ENCODE measurements at regions not wholly inside any gene's neighbourhood (a gene's known extent, or its start where the extent isn't known, plus 50 kb on each side); places are given as distances from the start of the nearest gene placed in this dataset.

GRCh38 chr16:85423631-85424030 is 189.5 kb upstream of the GSE1 start:
- 91% methylated on average over 11 of the region's 11 CpGs for WGBS (ENCODE audit: low lambda C conversion rate)
- CTCF ChIA-PET = interaction anchor here (0.7 to 4.2 kb wide), 4 partner anchors 20 to 187 kb away, joined by 4 to 16 read pairs (median 8); no protein-coding TSS in a partner anchor
- Histone ChIP-seq H3K4me1 (ENCODE audit: control insufficient read depth in 1 of 2, insufficient read depth in 2 of 2, low read depth in 1 of 2, low read length in 1 of 2) (peaks cover 0 to 37% of the 10 kb centered on the region in 2 experiments; a peak in 2 of 4 replicates), H3F3A (replicated peaks; ENCODE audit: insufficient read depth) (no peaks in the 10 kb centered on the region), H4K20me1 (ENCODE audit: insufficient read depth) (peaks cover 8% of the 10 kb centered on the region; the same call in 1 of the 2 replicates), H3K9me2 (no peaks in the 10 kb centered on the region), H2AFZ (ENCODE audit: low read depth) (no peak overlapping the region), H3K9me3 (no peaks in the 10 kb centered on the region), H3K27ac (ENCODE audit: low read depth in 2 of 2, low read length in 1 of 2) (peak overlapping the region in 1 of 2 experiments; percentile 63; a peak in 1 of 4 replicates), H3K27me3 (ENCODE audit: insufficient read depth) (no peaks in the 10 kb centered on the region), H3K4me3 (ENCODE audit: low read depth in 2 of 2, low read length in 1 of 2) (no peak overlapping the region), H3K79me2 (ENCODE audit: insufficient read depth) (no peaks in the 10 kb centered on the region), H3K4me2 (no peak overlapping the region), H3K9ac (no peak overlapping the region), H3K36me3 (replicated peaks in 1 of 2; ENCODE audit: control insufficient read depth in 1 of 2, insufficient read depth in 2 of 2, low read length in 1 of 2) (no peaks in the 10 kb centered on the region)
- DNase-seq = no peak
- TF ChIP-seq USF1 (IDR thresholded peaks at IDR 0.05; ENCODE audit: borderline replicate concordance, low read depth) = no peak
- no peak for TF ChIP-seq PBX3 (IDR thresholded peaks at IDR 0.05)
- TF ChIP-seq TEAD4 (IDR thresholded peaks at IDR 0.05; ENCODE audit: borderline replicate concordance, insufficient read depth) = no peak
- no peak for TF ChIP-seq EZH2phosphoT487 (IDR thresholded peaks at IDR 0.05; ENCODE audit: borderline replicate concordance, low read depth)
- no peak for TF ChIP-seq RAD21 (IDR thresholded peaks at IDR 0.05; ENCODE audit: low read length)
- TF ChIP-seq RXRA (IDR thresholded peaks at IDR 0.05; ENCODE audit: borderline replicate concordance, low read depth) = no peak
- no peak for TF ChIP-seq SMC3 (IDR thresholded peaks at IDR 0.05; ENCODE audit: low read depth, low read length)
- no peak for TF ChIP-seq POLR2AphosphoS5 (IDR thresholded peaks at IDR 0.05; ENCODE audit: low read depth, low read length)
- TF ChIP-seq USF2 (IDR thresholded peaks at IDR 0.05; ENCODE audit: borderline replicate concordance, low read depth, low read length) = no peak
- no peak for TF ChIP-seq RCOR1 (IDR thresholded peaks at IDR 0.05; ENCODE audit: low read length)
- no peak for TF ChIP-seq CTCF (IDR thresholded peaks at IDR 0.05)
- no peak for TF ChIP-seq TCF12 (IDR thresholded peaks at IDR 0.05)
- POLR2A ChIA-PET = no interaction called here
